GM23248 (cell line): ENCODE measurements at regions not wholly inside any gene's neighbourhood (a gene's known extent, or its start where the extent isn't known, plus 50 kb on each side); places are given as distances from the start of the nearest gene placed in this dataset.
"Not testable (repeated sequence)": the region's sequence is repeated elsewhere in the genome, so short reads cannot be mapped to it uniquely, and the experiment has no call there.

ENCODE experiments used
- DNase-seq: peaks from one replicate; pipeline ENCODE4 v3.0.0-alpha.2; 2015
- H2AFZ ChIP-seq: fragments of 200-600 bp; sonication (generic); 2 replicates; pipeline ENCODE4 v1.6.1; 2016; ENCODE audit warnings: antibody characterized with exemption
- H3F3A ChIP-seq: fragments of 200-600 bp; sonication (generic); 2 replicates; pipeline ENCODE4 v1.6.1; 2016; ENCODE audit warnings: mild to moderate bottlenecking, antibody characterized with exemption, mixed run types; ENCODE audit not compliant: insufficient read depth
- H3K27ac ChIP-seq: fragments of 200-600 bp; sonication (generic); 2 replicates; pipeline ENCODE4 v1.5.1; 2016; ENCODE audit warnings: mild to moderate bottlenecking
- H3K27me3 ChIP-seq: fragments of 200-600 bp; sonication (generic); replicated peaks from 2 replicates; pipeline ENCODE4 v1.6.1; 2016; ENCODE audit warnings: mild to moderate bottlenecking; ENCODE audit not compliant: insufficient read depth
- H3K36me3 ChIP-seq: fragments of 200-600 bp; sonication (generic); 2 replicates; pipeline ENCODE4 v1.6.1; 2016; ENCODE audit warnings: low read depth, mild to moderate bottlenecking
- H3K4me1 ChIP-seq: fragments of 200-600 bp; sonication (generic); 2 replicates; pipeline ENCODE4 v1.6.1; 2016; ENCODE audit warnings: mild to moderate bottlenecking; ENCODE audit not compliant: insufficient read depth
- H3K4me2 ChIP-seq: fragments of 200-600 bp; sonication (generic); one replicate; pipeline ENCODE4 v1.6.1; 2016; ENCODE audit warnings: mild to moderate bottlenecking; ENCODE audit not compliant: unreplicated experiment
- H3K4me3 ChIP-seq: fragments of 200-600 bp; sonication (generic); 2 replicates; pipeline ENCODE4 v1.5.1; 2016; ENCODE audit warnings: mild to moderate bottlenecking
- H3K79me2 ChIP-seq: fragments of 200-600 bp; sonication (generic); 2 replicates; pipeline ENCODE4 v1.6.1; 2016; ENCODE audit warnings: mild to moderate bottlenecking; ENCODE audit not compliant: insufficient read depth
- H3K9ac ChIP-seq: fragments of 200-600 bp; sonication (generic); 2 replicates; pipeline ENCODE4 v1.6.1; 2016; ENCODE audit warnings: mild to moderate bottlenecking
- H3K9me2 ChIP-seq: fragments of 200-600 bp; sonication (generic); 2 replicates; pipeline ENCODE4 v1.6.1; 2016; ENCODE audit warnings: mixed run types, mild to moderate bottlenecking, moderate library complexity; ENCODE audit not compliant: insufficient read depth
- H3K9me3 ChIP-seq: fragments of 200-600 bp; sonication (generic); one replicate; pipeline ENCODE4 v1.6.1; 2017; ENCODE audit warnings: low read depth
- H4K20me1 ChIP-seq: fragments of 200-600 bp; sonication (generic); 2 replicates; pipeline ENCODE4 v1.6.0; 2016; ENCODE audit not compliant: insufficient read depth
- EZH2 ChIP-seq: fragments of 200-600 bp; sonication (generic); IDR thresholded peaks from 2 replicates; pipeline ENCODE4 v1.6.1; 2018; ENCODE audit warnings: antibody characterized with exemption, mild to moderate bottlenecking; ENCODE audit not compliant: insufficient read depth, poor library complexity, severe bottlenecking
- EZH2phosphoT487 ChIP-seq: fragments of 200-600 bp; sonication (generic); IDR thresholded peaks from 2 replicates; pipeline ENCODE4 v1.6.1; 2018; ENCODE audit warnings: antibody characterized with exemption, moderate library complexity, mild to moderate bottlenecking, low read depth; ENCODE audit not compliant: insufficient read depth
- WGBS, 2 experiments: methylation state at CpG; one replicate each; pipeline ENCODE4 v1.1.6; 2015 to 2017; ENCODE audit warnings: low lambda C conversion rate in 2 of 2, low coverage in 1 of 2; ENCODE audit errors: missing lambda C conversion rate in 2 of 2; 5-methylcytosine and 5-hydroxymethylcytosine counted together
- in situ Hi-C: fragments of 300-500 bp; cut with MboI; formaldehyde crosslinking; loops from 2 replicates; pipeline ENCODE4 v1.15.0; 2020

GRCh38 chr2:235105821-235106359 lies 154.1 kb downstream of the SH3BP4 start:
- in situ Hi-C loops, result loop anchor here (25.0 kb wide), 2 partner anchors 969 to 1119 kb away; no protein-coding TSS in a partner anchor
- Histone ChIP-seq H3K9me3 (no peaks in the 10 kb centered on the region), H3K4me3 (no peak overlapping the region), H3K79me2 (no peaks in the 10 kb centered on the region), H3K27me3 (no peaks in the 10 kb centered on the region), H3K4me1 (peaks cover 3% of the 10 kb centered on the region; the same call in 1 of the 2 replicates), H3K4me2 (no peak overlapping the region), H3K27ac (no peak overlapping the region), H3F3A (no peaks in the 10 kb centered on the region), H3K36me3 (no peaks in the 10 kb centered on the region), H2AFZ (no peak overlapping the region), H4K20me1 (no peaks in the 10 kb centered on the region), H3K9me2 (no peaks in the 10 kb centered on the region), H3K9ac (no peak overlapping the region)
- 89 to 90% methylated on average over 19 of the region's 19 CpGs for WGBS, 2 experiments
- TF ChIP-seq EZH2 (no peak), EZH2phosphoT487 (no peak)
- DNase-seq, result no peak

- H3F3A ChIP-seq, result no peaks in the 10 kb centered on the region
- peak; percentile 81 for DNase-seq
- no peaks in the 10 kb centered on the region for H4K20me1 ChIP-seq
- no peaks in the 10 kb centered on the region for H3K9me3 ChIP-seq
- no peak overlapping the region for H2AFZ ChIP-seq
- H3K4me1 ChIP-seq, result peaks cover 3% of the 10 kb centered on the region; the same call in 1 of the 2 replicates
- whole genome bisulfite sequencing, 2 experiments, result 49 to 52% methylated on average over 10 of the region's 10 CpGs
- in situ Hi-C loops, result loop anchor here (25.0 kb wide), 2 partner anchors 970 to 1120 kb away; no protein-coding TSS in a partner anchor
- TF ChIP-seq EZH2phosphoT487, result no peak
- no peak for TF ChIP-seq EZH2
- no peaks in the 10 kb centered on the region for H3K36me3 ChIP-seq
- H3K79me2 ChIP-seq, result no peaks in the 10 kb centered on the region
- H3K4me3 ChIP-seq, result no peak overlapping the region
- H3K4me2 ChIP-seq, result no peak overlapping the region
- no peaks in the 10 kb centered on the region for H3K9me2 ChIP-seq
- no peak overlapping the region for H3K27ac ChIP-seq
- H3K27me3 ChIP-seq, result no peaks in the 10 kb centered on the region
- no peak overlapping the region for H3K9ac ChIP-seq
Measured at GRCh38 chr2:235106874-235107639, 155.2 kb downstream of the SH3BP4 start.

- no peak overlapping the region for H3K27ac ChIP-seq
- H4K20me1 ChIP-seq, result no peaks in the 10 kb centered on the region
- H3K4me2 ChIP-seq, result no peak overlapping the region
- no peak overlapping the region for H3K9ac ChIP-seq
- no peak for DNase-seq
- in situ Hi-C loops, result loop anchor here (25.0 kb wide), 2 partner anchors 970 to 1120 kb away; no protein-coding TSS in a partner anchor
- peaks cover 3% of the 10 kb centered on the region; the same call in 1 of the 2 replicates for H3K4me1 ChIP-seq
- no peaks in the 10 kb centered on the region for H3F3A ChIP-seq
- no peaks in the 10 kb centered on the region for H3K79me2 ChIP-seq
- H3K36me3 ChIP-seq, result no peaks in the 10 kb centered on the region
- TF ChIP-seq EZH2 (no peak), EZH2phosphoT487 (no peak)
- H3K9me2 ChIP-seq, result no peaks in the 10 kb centered on the region
- 94 to 96% methylated on average over 3 of the region's 3 CpGs for WGBS, 2 experiments
- H3K9me3 ChIP-seq, result no peaks in the 10 kb centered on the region
- no peak overlapping the region for H3K4me3 ChIP-seq
- H3K27me3 ChIP-seq, result no peaks in the 10 kb centered on the region
- no peak overlapping the region for H2AFZ ChIP-seq
Measured at GRCh38 chr2:235107640-235107951, 155.8 kb downstream of the SH3BP4 start.

GRCh38 chr2:235109561-235109960 lies 157.7 kb downstream of the SH3BP4 start:
- not testable (repeated sequence) for H3K79me2 ChIP-seq, H3K27ac ChIP-seq, H3K4me1 ChIP-seq, H2AFZ ChIP-seq, H3K9me2 ChIP-seq, H3K9me3 ChIP-seq, H3F3A ChIP-seq, H3K4me2 ChIP-seq, H3K4me3 ChIP-seq, H3K27me3 ChIP-seq, H4K20me1 ChIP-seq, H3K9ac ChIP-seq, H3K36me3 ChIP-seq, DNase-seq
- WGBS, 2 experiments, result 94 to 99% methylated on average over 7 of the region's 7 CpGs
- in situ Hi-C loops, result loop anchor here (25.0 kb wide), 2 partner anchors 972 to 1122 kb away; no protein-coding TSS in a partner anchor
